DOHH2 (cell line): ENCODE measurements at regions not wholly inside any gene's neighbourhood (a gene's known extent, or its start where the extent isn't known, plus 50 kb on each side); places are given as distances from the start of the nearest gene placed in this dataset.

Experiments
- H3F3A ChIP-seq: fragments of 200-600 bp; sonication (generic), shearing (Covaris generic); 2 replicates; pipeline ENCODE4 v1.6.0; 2016; ENCODE audit warnings: antibody characterized with exemption, mild to moderate bottlenecking; ENCODE audit not compliant: control insufficient read depth, insufficient read depth
- H3K27ac ChIP-seq: fragments of 200-600 bp; sonication (generic); 2 replicates; pipeline ENCODE4 v1.5.1; 2014; ENCODE audit warnings: low read depth, mild to moderate bottlenecking, low read length, moderate library complexity
- H3K27me3 ChIP-seq: fragments of 200-600 bp; sonication (generic); 2 replicates; pipeline ENCODE4 v1.6.1; 2014; ENCODE audit warnings: mild to moderate bottlenecking, low read length, mixed read lengths; ENCODE audit not compliant: control insufficient read depth
- H3K36me3 ChIP-seq: fragments of 200-600 bp; sonication (generic); 2 replicates; pipeline ENCODE4 v1.6.1; 2014; ENCODE audit warnings: mild to moderate bottlenecking, low read length, moderate library complexity, mixed read lengths; ENCODE audit not compliant: control insufficient read depth
- H3K4me1 ChIP-seq: fragments of 200-600 bp; sonication (generic); 2 replicates; pipeline ENCODE4 v1.6.1; 2014; ENCODE audit warnings: mild to moderate bottlenecking, low read length, mixed read lengths; ENCODE audit not compliant: control insufficient read depth
- H3K4me2 ChIP-seq: fragments of 200-600 bp; sonication (generic); 2 replicates; pipeline ENCODE4 v1.6.0; 2014; ENCODE audit warnings: mild to moderate bottlenecking, low read length, moderate library complexity
- H3K4me3 ChIP-seq: fragments of 200-600 bp; sonication (generic); 2 replicates; pipeline ENCODE4 v1.5.1; 2014; ENCODE audit warnings: mild to moderate bottlenecking, low read length, mixed read lengths
- H3K79me2 ChIP-seq: fragments of 200-600 bp; sonication (generic); 2 replicates; pipeline ENCODE4 v1.6.1; 2014; ENCODE audit warnings: mild to moderate bottlenecking, low read length, mixed read lengths; ENCODE audit not compliant: control insufficient read depth
- H3K9me2 ChIP-seq: fragments of 200-600 bp; sonication (generic); replicated peaks from 2 replicates; pipeline ENCODE4 v1.6.1; 2014; ENCODE audit warnings: mild to moderate bottlenecking, low read length, mixed read lengths; ENCODE audit not compliant: control insufficient read depth
- H3K9me3 ChIP-seq: fragments of 200-600 bp; sonication (generic); 2 replicates; pipeline ENCODE4 v1.6.1; 2014; ENCODE audit warnings: antibody characterized with exemption, low read length, mixed read lengths; ENCODE audit not compliant: control insufficient read depth, insufficient read depth
- H4K20me1 ChIP-seq: fragments of 200-600 bp; sonication (generic); 2 replicates; pipeline ENCODE4 v1.6.0; 2014; ENCODE audit warnings: low read depth, mild to moderate bottlenecking, antibody characterized with exemption, low read length, moderate library complexity; ENCODE audit not compliant: control insufficient read depth, insufficient read depth
- CTCF ChIP-seq: fragments of 200-600 bp; sonication (generic); IDR thresholded peaks from one replicate; pipeline ENCODE4 v1.5.1; 2014; ENCODE audit warnings: antibody characterized with exemption, mild to moderate bottlenecking, low read depth, low read length; ENCODE audit not compliant: poor library complexity, severe bottlenecking
- EZH2phosphoT487 ChIP-seq: fragments of 200-600 bp; sonication (generic); IDR thresholded peaks from 2 replicates; pipeline ENCODE4 v1.6.1; 2017; ENCODE audit warnings: borderline replicate concordance, mild to moderate bottlenecking, antibody characterized with exemption, low read length, moderate library complexity, mixed read lengths

DNA sequence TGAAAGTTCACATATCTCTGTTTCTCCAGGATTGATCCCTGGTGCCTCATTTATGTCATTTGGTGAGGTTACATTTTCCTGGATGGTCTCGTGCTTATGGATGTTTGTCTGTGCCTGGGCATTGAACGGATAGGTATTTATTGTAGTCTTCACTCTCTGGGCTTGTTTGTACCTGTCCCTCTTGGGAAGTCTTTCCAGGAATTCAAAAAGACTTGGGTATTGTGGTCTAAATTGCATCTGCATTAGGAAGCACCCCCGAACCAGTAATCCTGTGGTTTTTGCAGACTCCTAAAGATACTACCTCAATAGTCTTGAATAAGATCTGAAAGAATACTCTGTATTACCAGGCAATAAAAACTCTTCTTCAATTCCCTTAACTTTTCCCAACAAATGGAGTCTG lies 720.8 kb downstream of the SLC6A15 start:
- no peaks in the 10 kb centered on the region for H4K20me1 ChIP-seq
- no peak overlapping the region for H3K4me3 ChIP-seq
- no peaks in the 10 kb centered on the region for H3K36me3 ChIP-seq
- no peaks in the 10 kb centered on the region for H3F3A ChIP-seq
- no peaks in the 10 kb centered on the region for H3K4me1 ChIP-seq
- H3K9me3 ChIP-seq: no peaks in the 10 kb centered on the region; the same call in 1 of the 2 replicates
- H3K27me3 ChIP-seq: no peaks in the 10 kb centered on the region
- H3K79me2 ChIP-seq: no peaks in the 10 kb centered on the region
- no peaks in the 10 kb centered on the region for H3K9me2 ChIP-seq
- H3K27ac ChIP-seq: no peak overlapping the region
- no peak overlapping the region for H3K4me2 ChIP-seq
- TF ChIP-seq CTCF (no peak), EZH2phosphoT487 (no peak)

DNA sequence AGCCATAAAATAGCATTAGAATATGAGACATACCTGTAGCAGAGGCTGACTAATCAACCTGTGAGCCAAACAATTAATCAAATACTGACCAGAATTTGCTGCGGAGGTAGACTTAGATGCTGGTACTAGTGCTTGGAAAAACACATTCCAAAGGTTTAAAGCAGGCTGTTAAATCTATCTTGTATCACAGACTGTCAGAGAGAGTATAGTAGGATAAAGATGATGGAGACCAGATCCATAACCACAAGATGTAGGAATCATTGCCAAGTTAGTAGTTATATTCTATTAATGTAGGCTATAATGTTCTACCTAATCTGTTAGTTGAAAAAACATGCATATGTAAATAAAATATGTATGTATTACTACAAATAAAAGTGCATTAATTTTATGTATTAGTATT lies 726.2 kb downstream of the SLC6A15 start:
- no peak overlapping the region for H3K4me3 ChIP-seq
- no peak overlapping the region for H3K27ac ChIP-seq
- H3F3A ChIP-seq: no peaks in the 10 kb centered on the region
- H3K9me2 ChIP-seq: no peaks in the 10 kb centered on the region
- no peaks in the 10 kb centered on the region for H3K9me3 ChIP-seq
- no peak overlapping the region for H3K4me2 ChIP-seq
- H3K36me3 ChIP-seq: no peaks in the 10 kb centered on the region
- H3K79me2 ChIP-seq: no peaks in the 10 kb centered on the region
- H3K27me3 ChIP-seq: no peaks in the 10 kb centered on the region
- no peak for TF ChIP-seq CTCF
- no peak for TF ChIP-seq EZH2phosphoT487
- H4K20me1 ChIP-seq: no peaks in the 10 kb centered on the region
- H3K4me1 ChIP-seq: no peaks in the 10 kb centered on the region

DNA sequence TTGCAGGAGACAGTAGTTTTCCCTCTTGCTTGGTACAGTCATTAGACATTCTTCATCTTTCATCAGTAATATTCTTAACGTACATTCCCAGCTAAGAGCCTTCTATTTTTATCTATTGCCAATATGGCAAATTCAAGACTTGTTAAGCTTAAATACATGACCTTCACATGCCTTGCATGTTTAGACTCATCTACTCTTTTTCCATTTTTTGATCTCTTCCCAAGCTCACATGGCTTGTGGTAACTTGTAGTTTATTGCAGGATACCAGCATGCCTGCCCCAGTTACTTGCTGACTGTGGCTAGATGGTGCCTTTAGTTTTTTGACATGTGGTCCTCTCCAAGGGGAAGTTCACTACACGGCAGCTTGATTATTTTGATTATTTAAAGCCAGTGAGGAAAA lies 729.0 kb downstream of the SLC6A15 start:
- no peak overlapping the region for H3K4me3 ChIP-seq
- H3F3A ChIP-seq: no peaks in the 10 kb centered on the region
- no peaks in the 10 kb centered on the region for H3K4me1 ChIP-seq
- TF ChIP-seq EZH2phosphoT487: no peak
- no peak for TF ChIP-seq CTCF
- H4K20me1 ChIP-seq: no peaks in the 10 kb centered on the region
- no peaks in the 10 kb centered on the region for H3K36me3 ChIP-seq
- H3K4me2 ChIP-seq: no peak overlapping the region
- H3K79me2 ChIP-seq: no peaks in the 10 kb centered on the region
- no peaks in the 10 kb centered on the region for H3K9me3 ChIP-seq
- no peaks in the 10 kb centered on the region for H3K9me2 ChIP-seq
- H3K27ac ChIP-seq: no peak overlapping the region
- no peaks in the 10 kb centered on the region for H3K27me3 ChIP-seq

- no peak for TF ChIP-seq EZH2phosphoT487
- TF ChIP-seq CTCF: no peak
- Histone ChIP-seq H3K79me2 (no peaks in the 10 kb centered on the region), H4K20me1 (no peaks in the 10 kb centered on the region)
These were observed 738.5 kb downstream of the SLC6A15 start for GRCh38 chr12:84174115-84174514.

More at GRCh38 chr12:84174115-84174514, 738.5 kb downstream of the SLC6A15 start:
- Histone ChIP-seq H3K4me2 (no peak overlapping the region), H3K27me3 (no peaks in the 10 kb centered on the region), H3K9me3 (no peaks in the 10 kb centered on the region; the same call in 1 of the 2 replicates), H3K36me3 (no peaks in the 10 kb centered on the region), H3K9me2 (no peaks in the 10 kb centered on the region), H3K27ac (no peak overlapping the region), H3F3A (no peaks in the 10 kb centered on the region), H3K4me3 (no peak overlapping the region), H3K4me1 (no peaks in the 10 kb centered on the region)
